NCI-H2029 treated with DMSO at 0.1 percent for 48 hours (cell line): ENCODE measurements at regions not wholly inside any gene's neighbourhood (a gene's known extent, or its start where the extent isn't known, plus 50 kb on each side); places are given as distances from the start of the nearest gene placed in this dataset.

Experiments
- DNase-seq: peaks from one replicate; lab custom pipeline; 2025; lab: John Stamatoyannopoulos, UW

DNA sequence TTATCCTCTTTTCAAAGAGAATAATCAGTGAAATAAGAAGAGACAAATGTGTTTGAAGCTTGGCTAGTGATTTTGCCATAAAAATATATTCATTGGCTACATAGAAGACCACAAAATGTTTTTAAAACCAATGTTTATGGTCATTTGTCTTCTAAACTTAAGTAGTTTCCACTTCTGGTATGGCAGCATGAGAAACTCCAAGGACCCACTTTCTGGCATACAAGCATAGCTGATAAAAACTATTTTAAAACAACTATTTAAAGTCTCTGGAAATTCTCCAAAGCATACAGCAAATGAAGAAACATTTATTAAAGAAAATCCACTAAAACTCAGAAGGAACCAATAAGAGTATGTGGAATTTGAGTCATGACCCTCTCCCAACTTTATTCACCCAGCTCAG, 89.2 kb upstream of the TOMM7 start:
- DNase-seq, result no peak

DNA sequence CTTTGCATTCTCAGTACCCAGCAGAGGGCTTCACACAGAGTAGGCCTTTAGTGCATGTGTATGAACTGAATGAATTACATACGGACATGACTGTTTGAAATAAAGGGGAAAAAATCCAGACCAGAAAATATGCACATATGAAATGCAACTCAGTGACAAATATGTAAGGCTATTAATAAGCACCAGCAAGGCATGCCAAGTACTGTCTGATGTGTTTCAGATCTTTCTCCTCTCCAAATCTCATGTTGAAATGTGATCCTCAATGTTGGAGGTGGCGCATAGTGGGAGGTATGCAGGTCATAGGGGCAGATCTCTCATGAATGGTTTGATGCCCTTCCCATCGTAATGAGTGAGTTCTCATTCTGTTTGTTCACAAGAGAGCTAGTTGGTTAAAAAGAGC, 87.3 kb upstream of the TOMM7 start:
- DNase-seq, result no peak

DNA sequence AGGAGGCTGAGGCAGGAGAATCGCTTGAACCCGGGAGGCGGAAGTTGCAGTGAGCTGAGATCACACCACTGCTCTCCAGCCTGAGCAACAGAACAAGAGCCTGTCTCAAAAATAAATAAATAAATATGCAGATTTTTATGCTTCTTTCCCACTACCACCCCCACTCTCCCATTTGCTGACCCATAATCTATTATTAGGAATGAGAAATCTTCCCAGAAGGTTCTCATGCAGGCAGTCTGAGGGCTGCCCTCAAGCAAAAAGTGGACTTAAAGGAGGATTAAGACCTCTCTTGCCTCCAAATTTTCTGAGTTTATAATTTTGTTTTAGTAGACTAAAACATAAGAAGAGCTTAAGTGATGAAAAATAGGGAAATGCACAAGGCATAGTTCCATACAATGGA, 85.2 kb upstream of the TOMM7 start:
- no peak for DNase-seq

DNA sequence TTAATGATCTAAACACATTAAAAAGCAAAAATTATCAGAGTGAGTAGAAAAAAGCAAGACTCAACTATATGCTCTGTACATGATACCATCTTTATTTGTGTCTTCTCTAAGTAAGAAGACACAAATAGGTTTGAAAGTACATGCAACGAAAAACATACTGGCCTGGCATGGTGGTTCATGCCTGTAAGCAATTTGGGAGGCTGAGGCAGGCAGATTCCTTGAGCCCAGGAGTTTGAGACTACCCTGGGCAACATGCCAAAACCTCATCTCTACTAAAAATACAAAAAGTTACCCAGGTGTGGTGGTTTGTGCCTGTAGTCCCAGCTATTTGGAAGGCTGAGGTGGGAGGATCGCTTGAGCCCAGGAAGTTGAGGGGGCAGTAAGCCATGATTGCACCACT, 78.1 kb upstream of the TOMM7 start:
- no peak for DNase-seq

DNA sequence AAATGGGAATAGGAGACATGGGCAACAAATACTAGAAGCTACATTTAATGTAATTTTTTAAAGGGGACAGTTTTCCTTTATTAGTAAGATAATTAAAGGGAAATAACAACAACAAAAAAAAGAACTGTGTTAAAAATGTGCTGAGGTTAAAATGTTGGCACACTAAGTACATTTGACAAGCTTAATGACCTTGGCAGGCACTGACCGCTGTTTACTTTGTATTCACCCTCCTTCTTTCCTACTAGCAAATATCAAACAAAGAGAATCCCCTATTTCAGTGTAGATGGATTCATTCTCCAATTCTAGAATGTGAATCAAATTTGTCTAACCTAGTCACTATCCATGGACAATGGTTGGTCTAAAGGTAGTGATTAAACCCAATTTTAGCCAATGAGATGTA, 77.5 kb upstream of the TOMM7 start:
- peak; percentile 4 for DNase-seq

DNA sequence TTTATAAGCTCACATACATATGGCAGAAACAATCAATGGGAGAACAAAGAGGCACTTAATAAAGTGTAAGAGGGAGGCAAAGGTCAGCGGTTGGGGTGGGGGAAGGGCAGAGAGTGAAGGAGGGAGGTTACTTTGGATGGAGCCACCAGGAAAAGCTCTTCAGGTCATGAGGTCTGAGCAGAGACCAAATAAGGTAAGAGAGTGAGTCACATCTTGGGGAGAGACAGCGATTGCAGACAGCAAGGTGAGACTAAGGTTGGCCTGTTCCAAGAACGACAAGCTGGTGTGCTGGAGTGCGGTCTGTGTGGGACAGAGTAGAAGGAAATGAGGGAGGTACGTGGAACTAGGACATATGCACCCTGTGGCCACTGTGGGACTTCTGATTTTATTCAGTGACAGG, 74.3 kb upstream of the TOMM7 start:
- no peak for DNase-seq

DNA sequence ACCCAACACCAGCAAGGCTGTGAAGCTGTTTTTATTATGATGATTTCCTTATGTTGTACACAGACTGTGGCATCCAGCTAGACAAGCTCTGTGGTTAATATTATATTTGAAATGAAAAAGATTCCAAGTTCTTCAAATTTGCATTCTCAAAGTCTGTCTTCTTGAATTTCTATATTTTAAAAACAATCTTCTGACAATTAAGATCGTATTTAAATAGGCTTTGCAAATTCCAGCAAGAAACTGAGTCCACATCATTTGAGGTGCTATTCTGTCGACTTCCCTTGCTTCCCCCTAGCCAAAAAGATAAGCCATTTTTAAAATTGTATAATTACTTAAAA, 73.1 kb upstream of the TOMM7 start:
- no peak for DNase-seq

DNA sequence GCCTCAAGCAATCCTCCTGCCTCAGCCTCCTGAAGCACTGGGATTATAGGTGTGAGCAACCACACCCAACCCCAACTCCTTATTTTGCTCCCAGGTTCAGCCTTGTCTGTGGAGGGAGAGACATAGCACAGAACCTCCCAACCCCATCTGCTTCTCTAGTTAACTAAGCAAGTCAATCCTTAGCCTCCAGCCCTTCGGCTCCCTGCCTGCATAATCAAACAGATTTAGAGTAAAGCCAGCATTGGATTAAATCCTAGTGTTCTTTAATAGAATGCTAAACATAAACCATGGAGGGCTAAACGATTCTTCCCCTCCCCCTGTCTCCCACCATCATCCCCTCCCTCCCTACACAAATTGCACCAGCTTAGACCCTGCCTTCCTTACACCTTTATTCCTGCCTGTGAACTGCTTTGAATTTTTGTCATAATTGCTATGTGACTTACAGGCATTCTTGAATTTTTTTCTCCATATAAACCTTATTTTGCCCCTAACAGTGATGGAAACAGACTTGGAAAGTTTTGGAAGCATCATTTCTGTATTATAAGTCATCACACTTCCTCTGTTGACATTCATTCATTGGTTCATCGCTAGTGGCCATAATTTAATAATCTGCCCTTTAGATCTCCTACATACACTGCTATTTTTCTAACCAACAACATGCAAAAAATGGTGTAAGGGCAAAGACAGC, 72.6 kb upstream of the TOMM7 start:
- DNase-seq, result no peak

DNA sequence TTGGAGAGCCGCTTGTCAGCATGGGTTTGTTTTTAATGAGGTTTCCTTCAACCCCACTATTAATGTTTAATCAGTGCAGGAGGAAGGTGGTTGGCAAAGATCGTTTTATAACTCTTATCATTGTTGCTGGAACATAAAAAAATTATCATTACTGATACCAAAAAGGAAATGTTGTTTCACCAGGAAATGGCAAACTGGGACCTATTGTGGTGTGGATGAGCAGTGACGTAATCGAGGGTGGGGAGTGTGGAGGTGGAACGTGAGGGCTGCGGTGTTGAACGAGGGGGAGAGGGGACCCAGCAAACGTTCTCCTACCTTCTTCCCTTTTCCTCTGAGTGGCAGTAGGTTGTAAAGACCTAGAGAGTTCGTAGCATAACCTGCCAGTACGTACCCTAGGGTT, 71.9 kb upstream of the TOMM7 start:
- no peak for DNase-seq

DNA sequence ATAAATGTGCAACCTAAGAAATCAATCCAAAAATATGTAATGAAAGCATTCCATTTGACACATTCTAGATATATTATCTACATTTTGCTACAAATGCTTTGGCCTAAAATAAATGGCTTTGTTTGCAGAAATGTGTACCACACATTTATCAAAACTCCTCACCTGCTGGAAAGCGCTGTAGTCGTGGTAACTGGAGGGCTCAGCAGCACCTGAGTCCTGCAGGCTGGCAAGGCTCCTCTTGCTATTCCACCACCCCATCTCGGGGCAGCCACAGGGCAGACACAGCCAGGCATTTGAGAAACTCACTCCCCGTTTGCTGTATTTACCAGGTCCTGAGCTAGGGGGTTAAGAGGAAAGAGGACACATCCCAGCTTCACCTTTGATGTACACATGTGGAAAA, 68.1 kb upstream of the TOMM7 start:
- DNase-seq, result no peak

DNA sequence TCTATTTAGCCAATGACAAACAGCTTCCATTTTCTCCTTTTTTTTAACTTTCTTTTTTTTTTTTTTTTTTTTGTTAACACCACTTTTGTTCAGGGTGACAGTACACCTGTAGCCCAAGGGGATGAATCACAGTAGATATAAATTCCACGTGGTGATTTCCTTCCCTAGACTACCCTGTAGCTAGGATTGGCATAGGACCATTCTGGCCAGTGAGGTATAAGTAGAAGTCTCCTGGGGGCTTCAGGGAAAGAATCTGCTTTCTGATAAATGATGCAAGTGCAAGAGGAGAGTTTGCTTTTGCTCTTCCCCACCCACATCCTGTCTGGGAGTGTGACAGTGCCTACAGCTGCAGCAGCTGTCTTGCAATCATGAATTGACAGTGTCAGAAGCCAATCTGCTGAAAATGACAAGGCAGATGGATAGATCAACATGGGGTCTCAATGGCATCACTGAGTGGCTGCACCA, 63.2 kb upstream of the TOMM7 start:
- DNase-seq, result no peak

DNA sequence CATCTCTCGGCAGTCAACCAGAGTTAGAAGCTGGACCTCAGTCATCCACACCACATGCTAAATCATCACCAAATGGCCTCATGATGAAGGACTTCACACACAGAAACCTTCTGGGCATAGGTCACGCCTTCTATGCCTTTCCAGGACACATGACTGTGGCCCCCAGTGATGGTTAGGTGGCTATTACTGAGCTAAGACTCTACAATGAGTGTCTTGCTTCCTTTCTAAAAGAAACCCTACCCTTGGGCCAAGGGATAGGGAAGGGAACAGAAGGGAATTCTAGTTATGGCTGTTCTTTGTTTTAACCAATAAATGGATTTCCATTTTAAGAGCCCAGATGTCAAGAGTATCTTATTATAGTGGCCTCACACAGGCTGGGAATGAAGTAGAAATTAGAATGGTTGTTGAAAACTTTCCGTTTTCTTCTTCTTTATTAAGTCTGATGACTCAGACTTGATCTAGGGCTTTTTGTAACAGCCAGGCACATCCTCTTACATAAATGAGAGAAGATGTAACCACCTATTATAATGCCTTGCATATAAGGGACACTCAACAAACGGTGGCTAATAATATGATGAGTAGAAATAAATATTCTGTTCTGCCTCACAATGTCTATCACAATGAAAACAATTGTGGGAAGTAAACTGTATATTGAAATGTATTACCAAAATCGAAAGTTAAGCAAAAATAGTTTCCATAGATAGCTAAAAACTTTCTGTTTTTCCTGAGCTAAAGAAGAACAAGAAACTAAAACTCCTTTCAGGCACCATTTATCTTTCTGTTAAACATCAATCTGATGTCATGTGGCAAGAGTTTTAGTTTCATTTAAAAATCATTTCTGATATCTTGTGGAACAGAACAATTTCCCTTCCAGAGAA, 62.5 kb upstream of the TOMM7 start:
- DNase-seq, result no peak

DNA sequence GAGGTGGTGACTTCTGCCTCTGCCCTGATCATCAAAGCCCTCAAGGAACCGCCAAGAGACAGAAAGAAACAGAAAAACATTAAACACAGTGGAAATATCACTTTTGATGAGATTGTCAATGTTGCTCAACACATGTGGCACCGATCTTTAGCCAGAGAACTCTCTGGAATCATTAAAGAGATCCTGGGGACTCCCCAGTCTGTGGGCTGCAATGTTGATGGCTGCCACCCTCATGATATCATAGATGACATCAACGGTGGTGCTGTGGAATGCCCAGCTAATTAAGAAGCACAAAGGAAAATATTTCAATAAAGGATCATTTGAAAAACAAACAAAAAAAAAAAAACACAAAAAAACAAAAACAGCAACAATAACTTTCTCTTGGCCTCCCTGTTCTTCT, 59.5 kb upstream of the TOMM7 start:
- DNase-seq, result no peak

DNA sequence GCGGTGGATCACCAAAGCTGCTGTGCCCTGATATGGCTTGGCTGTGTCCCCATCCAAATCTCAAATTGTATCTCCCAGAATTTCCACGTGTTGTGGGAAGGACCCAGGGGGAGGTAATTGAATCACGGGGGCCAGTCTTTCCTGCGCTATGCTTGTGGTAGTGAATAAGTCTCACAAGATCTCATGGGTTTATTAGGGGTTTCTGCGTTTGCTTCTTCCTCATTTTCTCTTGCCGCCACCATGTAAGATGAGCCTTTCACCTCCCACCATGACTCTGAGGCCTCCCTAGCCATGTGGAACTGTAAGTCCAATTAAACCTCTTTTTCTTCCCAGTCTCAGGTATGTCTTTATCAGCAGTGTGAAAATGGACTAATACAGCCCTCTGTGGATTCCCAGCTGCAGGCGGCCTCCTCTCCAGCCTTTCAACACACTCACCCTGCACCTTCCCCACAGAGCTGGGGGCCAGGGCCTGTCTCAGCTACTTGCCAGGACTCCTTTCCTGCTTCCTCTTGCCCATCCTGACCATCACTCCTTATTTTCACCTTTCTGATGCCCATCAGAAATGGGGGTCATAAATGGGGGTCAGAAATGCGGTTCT, 57.2 kb upstream of the TOMM7 start:
- no peak for DNase-seq

DNA sequence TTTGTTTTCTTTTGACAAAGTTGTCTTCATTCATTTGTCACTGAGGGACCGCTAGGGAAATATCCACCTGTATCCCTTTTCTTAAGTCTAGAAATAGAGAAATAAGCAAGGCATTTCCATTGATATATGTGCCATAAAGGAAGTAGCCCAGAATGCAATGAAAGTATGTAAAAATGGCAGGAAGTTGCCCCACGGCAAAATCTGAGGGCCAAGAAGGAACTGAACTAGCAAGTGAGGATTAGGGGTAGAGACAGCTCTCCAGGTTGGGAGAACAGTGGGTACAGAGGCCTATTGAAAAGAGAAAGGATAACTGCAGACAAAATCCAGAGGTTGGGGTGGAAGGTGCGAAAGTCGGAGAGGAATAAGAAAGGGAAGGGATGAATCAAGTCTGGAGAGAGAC, 56.6 kb upstream of the TOMM7 start:
- no peak for DNase-seq

DNA sequence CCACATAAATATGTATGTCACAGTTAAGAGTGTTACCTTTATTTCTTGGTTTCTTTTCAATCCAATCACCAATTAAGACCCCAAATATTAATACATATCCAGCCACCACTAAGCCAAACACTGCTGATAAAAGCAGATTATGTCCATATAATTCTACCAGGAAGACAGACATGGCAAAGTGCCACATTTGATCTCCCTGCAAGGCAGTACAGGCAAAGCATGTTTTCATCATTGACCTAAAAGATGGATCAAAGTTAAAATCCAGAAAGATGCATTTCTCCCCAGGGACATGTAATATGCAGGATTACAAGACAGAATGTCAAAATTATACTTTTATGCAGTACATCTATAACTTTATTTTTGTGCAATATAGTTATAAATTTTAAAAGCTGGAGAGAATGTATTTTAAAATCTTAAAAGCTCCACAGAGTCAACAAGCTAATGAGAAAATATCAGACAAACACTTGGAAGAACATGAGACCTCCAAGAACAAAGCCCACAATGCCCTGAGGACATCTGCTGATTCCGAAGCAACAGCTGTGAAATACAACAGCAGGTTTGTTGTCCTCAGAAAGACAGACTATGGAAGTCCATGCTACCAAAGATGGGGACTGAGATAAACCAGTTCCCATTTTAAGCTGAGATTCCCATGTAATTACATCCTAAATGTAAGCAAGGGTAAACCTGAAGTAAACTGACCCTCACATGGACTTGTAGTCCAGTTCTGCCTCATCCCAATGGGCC, 54.5 kb upstream of the TOMM7 start:
- DNase-seq, result no peak

DNA sequence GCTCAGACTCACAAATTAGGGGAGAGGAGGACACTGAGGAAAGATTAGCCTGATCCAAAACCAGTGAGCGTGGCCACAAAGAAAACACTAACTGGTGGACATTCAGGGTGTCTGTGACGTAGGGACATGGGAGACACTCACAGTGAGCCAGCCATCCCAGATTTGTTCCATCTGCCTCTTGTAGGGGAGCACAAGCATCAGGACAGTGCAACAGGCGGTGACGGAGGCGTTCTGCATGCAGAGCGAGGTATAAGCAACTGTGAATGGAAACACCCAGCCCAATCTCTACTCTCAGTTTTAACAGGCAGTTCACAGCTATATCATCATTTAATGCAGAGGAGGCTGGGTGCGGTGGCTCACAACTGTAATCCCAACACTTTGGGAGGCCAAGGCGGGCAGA, 52.8 kb upstream of the TOMM7 start:
- DNase-seq, result no peak

DNA sequence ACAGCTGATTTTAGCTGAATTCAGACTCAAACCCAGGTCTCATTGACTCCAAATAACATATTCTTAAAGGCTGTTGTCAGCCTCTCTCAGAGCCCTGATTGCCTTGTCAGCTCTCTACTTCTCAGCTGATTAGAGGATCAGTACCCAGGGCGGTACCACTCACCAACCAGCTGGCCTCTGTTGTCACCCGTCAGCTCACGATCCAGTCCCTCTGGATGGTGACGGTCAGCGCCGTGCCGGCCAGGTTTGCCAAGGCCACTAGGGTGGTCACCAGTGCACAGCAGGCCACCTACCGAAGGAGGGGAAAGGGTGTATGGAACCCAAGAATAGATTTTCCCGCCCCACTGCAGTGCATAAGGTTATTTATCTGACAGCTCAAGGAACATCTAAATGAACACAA, 52.3 kb upstream of the TOMM7 start:
- no peak for DNase-seq
